Neural progenitor cell (in vitro differentiated cells): ENCODE measurements at regions not wholly inside any gene's neighbourhood (a gene's known extent, or its start where the extent isn't known, plus 50 kb on each side); places are given as distances from the start of the nearest gene placed in this dataset.

ENCODE experiments used
- CTCF ChIP-seq: fragments of 200-600 bp; sonication (generic); IDR thresholded peaks from 2 replicates; pipeline ENCODE4 v1.5.1; 2017; ENCODE audit warnings: antibody characterized with exemption, mild to moderate bottlenecking
- EZH2 ChIP-seq: fragments of 200-600 bp; sonication (generic); IDR thresholded peaks from 2 replicates; pipeline ENCODE4 v1.6.1; 2017; ENCODE audit warnings: antibody characterized with exemption, mild to moderate bottlenecking, moderate library complexity
- EZH2phosphoT487 ChIP-seq: fragments of 200-600 bp; sonication (generic); IDR thresholded peaks from 2 replicates; pipeline ENCODE4 v1.6.1; 2017; ENCODE audit warnings: antibody characterized with exemption

- TF ChIP-seq CTCF (no peak), EZH2 (no peak), EZH2phosphoT487 (no peak)
These were observed 99.8 kb upstream of the ZMIZ1 start for GRCh38 chr10:78968943-78969342.
